Endothelial cell of umbilical vein (primary cell): ENCODE measurements at regions not wholly inside any gene's neighbourhood (a gene's known extent, or its start where the extent isn't known, plus 50 kb on each side); places are given as distances from the start of the nearest gene placed in this dataset.
"Not testable (repeated sequence)": the region's sequence is repeated elsewhere in the genome, so short reads cannot be mapped to it uniquely, and the experiment has no call there.

Source experiments
- CTCF ChIP-seq, 2 donors: IDR thresholded peaks; 1 replicate in 1 of 2; 2 replicates in 1 of 2; pipeline ENCODE4 v1.5.1; 2011; ENCODE audit warnings: low read length in 2 of 2, mild to moderate bottlenecking in 2 of 2, moderate library complexity in 2 of 2, control low read depth in 1 of 2, inconsistent platforms in 1 of 2, low read depth in 1 of 2; ENCODE audit not compliant: insufficient read depth in 1 of 2; ENCODE audit errors: extremely low read depth in 1 of 2
- EZH2 ChIP-seq: IDR thresholded peaks from 2 replicates; pipeline ENCODE4 v1.6.1; 2012; ENCODE audit warnings: borderline replicate concordance, low read depth, mild to moderate bottlenecking, moderate library complexity, low read length, inconsistent platforms; ENCODE audit not compliant: severe bottlenecking
- MYC ChIP-seq: IDR thresholded peaks from one replicate; pipeline ENCODE4 v1.6.1; 2011; ENCODE audit warnings: mild to moderate bottlenecking, low read depth, low read length
- POLR2A ChIP-seq: IDR thresholded peaks from 2 replicates; pipeline ENCODE4 v1.6.1; 2012; ENCODE audit warnings: low read depth, mild to moderate bottlenecking, control low read depth, low read length
- POLR2AphosphoS5 ChIP-seq: IDR thresholded peaks from 2 replicates; pipeline ENCODE4 v1.6.1; 2012; ENCODE audit warnings: low read depth, mild to moderate bottlenecking, control low read depth, low read length, moderate library complexity; ENCODE audit not compliant: insufficient read depth

DNA sequence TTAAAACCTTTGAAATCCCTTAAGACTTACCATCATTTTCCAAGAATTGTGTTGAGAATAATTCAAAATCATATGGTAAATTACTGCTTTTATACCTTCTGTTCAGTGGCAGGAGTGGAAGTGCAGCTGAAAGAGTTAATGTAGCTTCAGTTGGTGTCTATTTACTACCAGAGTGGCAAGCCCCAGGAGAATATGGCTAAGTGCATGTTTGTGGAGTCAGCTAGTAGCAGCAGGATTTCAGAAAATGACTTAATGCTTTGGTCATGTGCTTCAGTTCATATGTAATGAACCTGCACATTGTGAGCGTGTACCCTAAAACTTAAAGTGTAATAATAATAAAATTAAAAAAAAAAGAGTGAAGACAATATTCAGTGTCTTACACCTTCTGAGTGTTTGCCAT lies 1171.8 kb downstream of the KHDRBS2 start:
- TF ChIP-seq POLR2AphosphoS5; CTCF (IDR thresholded peaks at IDR 0.05; ENCODE audit: extremely low read depth in 1 of 2, insufficient read depth in 1 of 2, low read depth in 1 of 2, low read length in 2 of 2); POLR2A; EZH2; MYC: not testable (repeated sequence)
